Effector memory CD4-positive, alpha-beta T cell (primary cell): ENCODE measurements at regions not wholly inside any gene's neighbourhood (a gene's known extent, or its start where the extent isn't known, plus 50 kb on each side); places are given as distances from the start of the nearest gene placed in this dataset.
A peak's percentile ranks its signal among the peaks of the same experiment; 100 is the strongest.
"Not testable (repeated sequence)": the region's sequence is repeated elsewhere in the genome, so short reads cannot be mapped to it uniquely, and the experiment has no call there.

ENCODE experiments used
- DNase-seq, 3 donors: peaks; one replicate each; pipeline ENCODE4 v3.0.0-alpha.2; 2020
- H3K27ac ChIP-seq: 2 replicates; pipeline ENCODE4 v1.7.0; 2013; ENCODE audit warnings: mild to moderate bottlenecking, low read length, moderate library complexity; ENCODE audit not compliant: insufficient read depth, poor library complexity, severe bottlenecking
- H3K27me3 ChIP-seq: replicated peaks from 2 replicates; pipeline ENCODE4 v1.7.0; 2013; ENCODE audit warnings: mild to moderate bottlenecking, low read length; ENCODE audit not compliant: insufficient read depth, control insufficient read depth, poor library complexity, severe bottlenecking
- H3K36me3 ChIP-seq: 2 replicates; pipeline ENCODE4 v1.7.0; 2013; ENCODE audit warnings: mild to moderate bottlenecking, low read length, moderate library complexity; ENCODE audit not compliant: control insufficient read depth, insufficient read depth
- H3K4me1 ChIP-seq: 2 replicates; pipeline ENCODE4 v1.7.0; 2013; ENCODE audit warnings: low read length, mild to moderate bottlenecking; ENCODE audit not compliant: control insufficient read depth, insufficient read depth, poor library complexity, severe bottlenecking
- H3K4me3 ChIP-seq: 2 replicates; pipeline ENCODE4 v1.7.0; 2013; ENCODE audit warnings: low read length, low read depth, mild to moderate bottlenecking; ENCODE audit not compliant: insufficient read depth, poor library complexity, severe bottlenecking
- H3K9me3 ChIP-seq: 2 replicates; pipeline ENCODE4 v1.7.0; 2013; ENCODE audit warnings: mild to moderate bottlenecking, low read length, moderate library complexity; ENCODE audit not compliant: control insufficient read depth

GRCh38 chr22:25420925-25421904, 143.3 kb upstream of the GRK3 start:
- peaks cover 13% of the 10 kb centered on the region for H3K27me3 ChIP-seq
- no peak for DNase-seq

GRCh38 chr22:25426530-25427308, 137.8 kb upstream of the GRK3 start:
- H3K9me3 ChIP-seq, H3K36me3 ChIP-seq, H3K27ac ChIP-seq, H3K27me3 ChIP-seq, DNase-seq, H3K4me3 ChIP-seq, H3K4me1 ChIP-seq: not testable (repeated sequence)

More at GRCh38 chr22:25420925-25421904, 143.3 kb upstream of the GRK3 start:
- Histone ChIP-seq H3K4me1 (peaks cover 18% of the 10 kb centered on the region), H3K36me3 (no peaks in the 10 kb centered on the region), H3K9me3 (no peaks in the 10 kb centered on the region), H3K27ac (no peak overlapping the region), H3K4me3 (peak overlapping the region; percentile 12)

- not testable (repeated sequence) for DNase-seq, H3K4me3 ChIP-seq, H3K27me3 ChIP-seq
Measured at GRCh38 chr22:25431637-25432342, 132.7 kb upstream of the GRK3 start.

GRCh38 chr22:25433381-25433970, 131.0 kb upstream of the GRK3 start:
- H3K4me1 ChIP-seq, H3K36me3 ChIP-seq, H3K27ac ChIP-seq, H3K27me3 ChIP-seq, H3K9me3 ChIP-seq, H3K4me3 ChIP-seq, DNase-seq: not testable (repeated sequence)

More at GRCh38 chr22:25431637-25432342, 132.7 kb upstream of the GRK3 start:
- H3K27ac ChIP-seq, H3K36me3 ChIP-seq, H3K4me1 ChIP-seq, H3K9me3 ChIP-seq: not testable (repeated sequence)

- no peak for DNase-seq
Measured at GRCh38 chr22:25437414-25438160, 126.9 kb upstream of the GRK3 start.

GRCh38 chr22:25447067-25447685, 117.3 kb upstream of the GRK3 start:
- H3K4me1 ChIP-seq = peaks cover 9% of the 10 kb centered on the region
- H3K27me3 ChIP-seq = no peaks in the 10 kb centered on the region
- H3K9me3 ChIP-seq = no peaks in the 10 kb centered on the region
- no peak overlapping the region for H3K27ac ChIP-seq
- no peak overlapping the region for H3K4me3 ChIP-seq
- no peak for DNase-seq
- no peaks in the 10 kb centered on the region for H3K36me3 ChIP-seq

More at GRCh38 chr22:25437414-25438160, 126.9 kb upstream of the GRK3 start:
- no peaks in the 10 kb centered on the region for H3K27me3 ChIP-seq
- H3K36me3 ChIP-seq = no peaks in the 10 kb centered on the region
- no peak overlapping the region for H3K4me3 ChIP-seq
- no peak overlapping the region for H3K27ac ChIP-seq
- H3K9me3 ChIP-seq = no peaks in the 10 kb centered on the region
- no peaks in the 10 kb centered on the region for H3K4me1 ChIP-seq

GRCh38 chr22:25447686-25448434, 116.6 kb upstream of the GRK3 start:
- DNase-seq = peak; percentile 75 to 82 (median 77)
- peak overlapping the region; percentile 67 for H3K27ac ChIP-seq
- H3K9me3 ChIP-seq = no peaks in the 10 kb centered on the region
- H3K27me3 ChIP-seq = no peaks in the 10 kb centered on the region
- no peaks in the 10 kb centered on the region for H3K36me3 ChIP-seq
- peak overlapping the region; percentile 75 for H3K4me3 ChIP-seq
- peaks cover 12% of the 10 kb centered on the region for H3K4me1 ChIP-seq

GRCh38 chr22:25448435-25449051, 115.9 kb upstream of the GRK3 start:
- peak overlapping the region; percentile 75 for H3K4me3 ChIP-seq
- H3K36me3 ChIP-seq = no peaks in the 10 kb centered on the region
- DNase-seq = no peak
- H3K9me3 ChIP-seq = no peaks in the 10 kb centered on the region
- peaks cover 12% of the 10 kb centered on the region for H3K4me1 ChIP-seq
- no peaks in the 10 kb centered on the region for H3K27me3 ChIP-seq
- H3K27ac ChIP-seq = peak overlapping the region; percentile 67
